ENCODE measurements at regions not wholly inside any gene's neighbourhood (a gene's known extent, or its start where the extent isn't known, plus 50 kb on each side); places are given as distances from the start of the nearest gene placed in this dataset.
"Not testable (repeated sequence)": the region's sequence is repeated elsewhere in the genome, so short reads cannot be mapped to it uniquely, and the experiment has no call there.

DNA sequence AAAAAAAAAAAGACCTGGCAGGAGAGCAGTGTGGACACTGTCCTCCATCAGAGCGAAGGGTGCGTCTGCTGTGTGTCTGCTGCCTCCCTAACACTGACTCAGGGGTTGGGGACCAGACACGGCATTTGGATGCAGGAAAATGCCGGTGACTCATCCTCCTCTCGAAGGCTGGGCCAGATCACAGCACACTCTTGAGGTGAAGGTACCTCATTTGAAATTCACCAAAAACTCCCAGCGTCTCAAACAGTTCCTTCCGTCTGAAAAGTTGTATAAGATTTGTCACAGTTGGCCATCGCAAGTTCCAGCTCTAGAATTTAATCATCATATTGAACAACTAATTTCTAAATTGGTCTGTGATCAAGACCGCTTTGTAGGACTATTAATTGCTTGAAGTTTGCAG lies 118.1 kb upstream of the LYZL2 start:
- Histone ChIP-seq H3K4me1 (ENCODE audit: control insufficient read depth, low read depth, low read length) (no peaks in the 10 kb centered on the region), H3K4me3 (ENCODE audit: low read length) (no peak overlapping the region), H3K9ac (ENCODE audit: low read length) (no peak overlapping the region), H3K36me3 (ENCODE audit: control insufficient read depth, low read depth, low read length) (no peaks in the 10 kb centered on the region), H3K9me3 (ENCODE audit: control insufficient read depth, low read depth, low read length) (no peaks in the 10 kb centered on the region), H3K27ac (ENCODE audit: low read length) (no peak overlapping the region), H3K27me3 (ENCODE audit: control insufficient read depth, insufficient read depth, low read length) (no peaks in the 10 kb centered on the region)

- H3K36me3 ChIP-seq (ENCODE audit: control insufficient read depth, low read depth, low read length) = no peaks in the 10 kb centered on the region
- no peaks in the 10 kb centered on the region for H3K27me3 ChIP-seq (ENCODE audit: control insufficient read depth, insufficient read depth, low read length)
- H3K4me1 ChIP-seq (ENCODE audit: control insufficient read depth, low read depth, low read length) = no peaks in the 10 kb centered on the region
- no peak overlapping the region for H3K9ac ChIP-seq (ENCODE audit: low read length)
- no peak overlapping the region for H3K4me3 ChIP-seq (ENCODE audit: low read length)
- no peaks in the 10 kb centered on the region for H3K9me3 ChIP-seq (ENCODE audit: control insufficient read depth, low read depth, low read length)
- no peak overlapping the region for H3K27ac ChIP-seq (ENCODE audit: low read length)
Measured at GRCh38 chr10:30745953-30746352, 116.4 kb upstream of the LYZL2 start.

GRCh38 chr10:30744106-30744505 lies 114.6 kb upstream of the LYZL2 start:
- H3K36me3 ChIP-seq (ENCODE audit: control insufficient read depth, low read depth, low read length) = no peaks in the 10 kb centered on the region
- no peak overlapping the region for H3K27ac ChIP-seq (ENCODE audit: low read length)
- no peaks in the 10 kb centered on the region for H3K4me1 ChIP-seq (ENCODE audit: control insufficient read depth, low read depth, low read length)
- no peaks in the 10 kb centered on the region for H3K9me3 ChIP-seq (ENCODE audit: control insufficient read depth, low read depth, low read length)
- H3K9ac ChIP-seq (ENCODE audit: low read length) = no peak overlapping the region
- no peak overlapping the region for H3K4me3 ChIP-seq (ENCODE audit: low read length)
- no peaks in the 10 kb centered on the region for H3K27me3 ChIP-seq (ENCODE audit: control insufficient read depth, insufficient read depth, low read length)

- Histone ChIP-seq H3K9ac (ENCODE audit: low read length) (no peak overlapping the region), H3K27ac (ENCODE audit: low read length) (no peak overlapping the region), H3K4me3 (ENCODE audit: low read length) (no peak overlapping the region), H3K4me1 (ENCODE audit: control insufficient read depth, low read depth, low read length) (no peaks in the 10 kb centered on the region), H3K36me3 (ENCODE audit: control insufficient read depth, low read depth, low read length) (no peaks in the 10 kb centered on the region), H3K27me3 (ENCODE audit: control insufficient read depth, insufficient read depth, low read length) (no peaks in the 10 kb centered on the region), H3K9me3 (ENCODE audit: control insufficient read depth, low read depth, low read length) (no peaks in the 10 kb centered on the region)
Measured at GRCh38 chr10:30743586-30743985, 114.0 kb upstream of the LYZL2 start.

DNA sequence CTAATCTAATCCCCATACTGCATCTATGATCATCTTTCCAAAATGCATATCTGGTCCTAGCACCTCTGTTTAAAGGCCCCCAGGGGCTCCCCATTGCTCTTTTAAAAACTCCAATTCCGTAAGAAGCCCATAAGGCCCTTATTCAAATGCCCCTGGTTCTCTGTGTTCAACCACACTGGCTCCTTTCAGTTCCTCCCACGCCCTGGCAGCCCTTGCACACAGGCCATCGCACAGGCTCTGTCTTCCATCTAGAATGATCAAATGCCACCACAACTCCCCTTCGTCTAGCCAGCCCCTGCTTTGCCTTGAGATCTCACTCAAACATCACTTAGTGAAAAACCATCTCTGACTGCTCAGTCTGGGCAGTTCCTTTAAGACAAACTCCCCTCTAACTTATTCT lies 112.9 kb upstream of the LYZL2 start:
- no peaks in the 10 kb centered on the region for H3K4me1 ChIP-seq (ENCODE audit: control insufficient read depth, low read depth, low read length)
- H3K36me3 ChIP-seq (ENCODE audit: control insufficient read depth, low read depth, low read length) = no peaks in the 10 kb centered on the region
- no peak overlapping the region for H3K4me3 ChIP-seq (ENCODE audit: low read length)
- H3K9me3 ChIP-seq (ENCODE audit: control insufficient read depth, low read depth, low read length) = no peaks in the 10 kb centered on the region
- H3K9ac ChIP-seq (ENCODE audit: low read length) = no peak overlapping the region
- no peak overlapping the region for H3K27ac ChIP-seq (ENCODE audit: low read length)
- no peaks in the 10 kb centered on the region for H3K27me3 ChIP-seq (ENCODE audit: control insufficient read depth, insufficient read depth, low read length)

GRCh38 chr10:30740774-30741173 lies 111.2 kb upstream of the LYZL2 start:
- not testable (repeated sequence) for H3K27me3 ChIP-seq (ENCODE audit: control insufficient read depth, insufficient read depth, low read length); H3K4me1 ChIP-seq (ENCODE audit: control insufficient read depth, low read depth, low read length); H3K9ac ChIP-seq (ENCODE audit: low read length); H3K27ac ChIP-seq (ENCODE audit: low read length); H3K9me3 ChIP-seq (ENCODE audit: control insufficient read depth, low read depth, low read length); H3K36me3 ChIP-seq (ENCODE audit: control insufficient read depth, low read depth, low read length); H3K4me3 ChIP-seq (ENCODE audit: low read length)

GRCh38 chr10:30738416-30738815 lies 108.9 kb upstream of the LYZL2 start:
- Histone ChIP-seq H3K36me3 (ENCODE audit: control insufficient read depth, low read depth, low read length) (no peaks in the 10 kb centered on the region), H3K4me1 (ENCODE audit: control insufficient read depth, low read depth, low read length) (no peaks in the 10 kb centered on the region), H3K4me3 (ENCODE audit: low read length) (no peak overlapping the region), H3K9ac (ENCODE audit: low read length) (no peak overlapping the region), H3K9me3 (ENCODE audit: control insufficient read depth, low read depth, low read length) (no peaks in the 10 kb centered on the region), H3K27ac (ENCODE audit: low read length) (no peak overlapping the region), H3K27me3 (ENCODE audit: control insufficient read depth, insufficient read depth, low read length) (no peaks in the 10 kb centered on the region)

DNA sequence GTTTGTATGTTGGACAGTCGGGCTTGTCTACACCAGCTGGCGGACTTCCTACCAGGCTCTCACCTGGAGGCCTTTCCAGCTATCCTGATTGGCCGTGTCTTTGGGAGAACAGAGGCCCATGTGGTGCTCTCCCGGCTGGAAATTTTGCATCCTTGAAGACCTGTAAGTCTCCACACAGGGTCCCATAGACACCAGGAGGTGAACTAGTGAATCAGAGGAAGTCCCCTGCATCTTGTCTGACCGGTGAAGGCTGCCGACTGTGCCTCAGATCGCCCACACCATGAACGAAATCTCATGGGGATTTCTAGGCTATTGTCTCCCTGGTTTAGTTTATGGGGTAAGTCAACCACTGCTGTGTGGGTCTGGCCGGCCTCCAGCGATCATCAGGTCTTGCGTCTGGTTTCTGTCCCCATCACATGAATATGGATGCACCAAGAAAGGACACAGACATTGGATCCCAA lies 108.4 kb upstream of the LYZL2 start:
- no peak overlapping the region for H3K9ac ChIP-seq (ENCODE audit: low read length)
- no peak overlapping the region for H3K4me3 ChIP-seq (ENCODE audit: low read length)
- no peaks in the 10 kb centered on the region for H3K36me3 ChIP-seq (ENCODE audit: control insufficient read depth, low read depth, low read length)
- no peaks in the 10 kb centered on the region for H3K4me1 ChIP-seq (ENCODE audit: control insufficient read depth, low read depth, low read length)
- H3K9me3 ChIP-seq (ENCODE audit: control insufficient read depth, low read depth, low read length) = no peaks in the 10 kb centered on the region
- no peak overlapping the region for H3K27ac ChIP-seq (ENCODE audit: low read length)
- no peaks in the 10 kb centered on the region for H3K27me3 ChIP-seq (ENCODE audit: control insufficient read depth, insufficient read depth, low read length)

DNA sequence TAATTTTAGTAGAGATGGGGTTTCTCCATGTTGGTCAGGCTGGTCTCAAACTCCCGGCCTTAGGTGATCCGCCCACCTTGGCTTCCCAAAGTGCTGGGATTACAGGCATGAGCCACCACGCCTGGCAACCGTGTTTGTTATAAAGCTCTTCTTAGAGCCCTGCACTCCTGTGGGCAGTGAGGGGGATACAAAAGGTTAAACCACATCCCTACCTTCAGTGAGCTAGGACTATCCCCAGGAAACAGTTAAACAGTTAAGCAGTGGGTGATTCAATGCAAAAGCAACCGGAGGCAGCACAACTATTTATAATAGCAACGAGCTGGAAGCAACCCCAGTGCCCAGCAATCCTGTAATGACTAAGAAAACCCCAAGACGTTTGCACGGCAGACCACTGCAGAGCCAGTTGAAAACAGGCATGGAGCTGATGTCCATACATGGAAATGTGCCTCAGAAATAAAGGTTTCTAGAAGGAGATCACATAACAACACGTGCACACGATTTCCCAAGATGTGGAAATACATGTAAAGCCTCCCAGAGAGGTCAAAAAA lies 107.2 kb upstream of the LYZL2 start:
- no peak overlapping the region for H3K4me3 ChIP-seq (ENCODE audit: low read length)
- H3K27me3 ChIP-seq (ENCODE audit: control insufficient read depth, insufficient read depth, low read length) = no peaks in the 10 kb centered on the region
- H3K9me3 ChIP-seq (ENCODE audit: control insufficient read depth, low read depth, low read length) = no peaks in the 10 kb centered on the region
- no peaks in the 10 kb centered on the region for H3K4me1 ChIP-seq (ENCODE audit: control insufficient read depth, low read depth, low read length)
- H3K36me3 ChIP-seq (ENCODE audit: control insufficient read depth, low read depth, low read length) = no peaks in the 10 kb centered on the region
- no peak overlapping the region for H3K9ac ChIP-seq (ENCODE audit: low read length)
- H3K27ac ChIP-seq (ENCODE audit: low read length) = no peak overlapping the region

GRCh38 chr10:30734901-30735300 lies 105.3 kb upstream of the LYZL2 start:
- no peak overlapping the region for H3K4me3 ChIP-seq (ENCODE audit: low read length)
- no peak overlapping the region for H3K9ac ChIP-seq (ENCODE audit: low read length)
- H3K4me1 ChIP-seq (ENCODE audit: control insufficient read depth, low read depth, low read length) = no peaks in the 10 kb centered on the region
- no peak overlapping the region for H3K27ac ChIP-seq (ENCODE audit: low read length)
- H3K9me3 ChIP-seq (ENCODE audit: control insufficient read depth, low read depth, low read length) = no peaks in the 10 kb centered on the region
- no peaks in the 10 kb centered on the region for H3K36me3 ChIP-seq (ENCODE audit: control insufficient read depth, low read depth, low read length)
- no peaks in the 10 kb centered on the region for H3K27me3 ChIP-seq (ENCODE audit: control insufficient read depth, insufficient read depth, low read length)

DNA sequence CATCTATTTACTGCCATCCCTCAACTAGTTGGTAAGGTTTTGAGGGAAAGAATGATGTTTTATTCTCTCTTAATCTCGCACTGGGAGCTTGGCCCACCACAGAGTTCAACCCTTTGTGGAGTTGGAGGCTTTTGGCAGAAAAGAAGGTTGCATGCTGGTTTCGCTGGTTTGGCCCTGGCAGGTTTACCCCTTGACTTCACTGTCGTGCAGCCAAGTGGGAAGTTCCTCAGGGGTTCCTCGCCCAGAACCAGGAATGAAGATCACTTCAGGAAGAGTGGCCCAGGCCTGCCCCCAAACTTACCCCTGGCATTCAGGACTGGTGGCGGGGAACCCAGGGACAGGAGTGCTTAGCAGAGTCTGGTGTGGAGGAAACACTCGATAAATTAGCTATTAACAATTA lies 103.1 kb upstream of the LYZL2 start:
- no peak overlapping the region for H3K27ac ChIP-seq (ENCODE audit: low read length)

GRCh38 chr10:30731963-30732362 lies 102.4 kb upstream of the LYZL2 start:
- no peak overlapping the region for H3K4me3 ChIP-seq (ENCODE audit: low read length)
- H3K9me3 ChIP-seq (ENCODE audit: control insufficient read depth, low read depth, low read length) = no peaks in the 10 kb centered on the region
- H3K9ac ChIP-seq (ENCODE audit: low read length) = no peak overlapping the region
- no peaks in the 10 kb centered on the region for H3K27me3 ChIP-seq (ENCODE audit: control insufficient read depth, insufficient read depth, low read length)
- no peaks in the 10 kb centered on the region for H3K36me3 ChIP-seq (ENCODE audit: control insufficient read depth, low read depth, low read length)
- no peaks in the 10 kb centered on the region for H3K4me1 ChIP-seq (ENCODE audit: control insufficient read depth, low read depth, low read length)
- H3K27ac ChIP-seq (ENCODE audit: low read length) = no peak overlapping the region

More for the DNA sequence above, 103.1 kb upstream of the LYZL2 start:
- Histone ChIP-seq H3K27me3 (ENCODE audit: control insufficient read depth, insufficient read depth, low read length) (no peaks in the 10 kb centered on the region), H3K9ac (ENCODE audit: low read length) (no peak overlapping the region), H3K4me3 (ENCODE audit: low read length) (no peak overlapping the region), H3K36me3 (ENCODE audit: control insufficient read depth, low read depth, low read length) (no peaks in the 10 kb centered on the region), H3K4me1 (ENCODE audit: control insufficient read depth, low read depth, low read length) (no peaks in the 10 kb centered on the region), H3K9me3 (ENCODE audit: control insufficient read depth, low read depth, low read length) (no peaks in the 10 kb centered on the region)
